ENCODE measurements at regions not wholly inside any gene's neighbourhood (a gene's known extent, or its start where the extent isn't known, plus 50 kb on each side); places are given as distances from the start of the nearest gene placed in this dataset.

DNA sequence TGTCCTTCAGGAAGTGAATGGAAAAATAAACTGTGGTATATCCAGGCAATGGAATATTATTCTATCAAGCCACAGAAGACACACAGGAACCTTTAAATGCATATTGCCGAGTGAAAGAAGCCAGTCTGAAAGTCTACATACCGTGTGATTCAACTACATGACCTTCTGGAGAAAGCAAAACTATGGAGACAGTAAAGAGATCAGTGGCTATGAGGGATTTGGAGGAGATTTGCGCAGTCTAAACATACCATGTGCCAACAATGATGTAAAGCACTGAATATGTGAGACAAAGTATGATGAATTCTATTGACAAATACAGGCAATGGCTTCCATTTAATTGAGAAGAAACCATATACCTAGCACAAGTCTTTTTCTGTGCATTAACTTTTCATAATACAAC is 518.3 kb upstream of the ZNF337 start:
- TF ChIP-seq, protein P1, sequence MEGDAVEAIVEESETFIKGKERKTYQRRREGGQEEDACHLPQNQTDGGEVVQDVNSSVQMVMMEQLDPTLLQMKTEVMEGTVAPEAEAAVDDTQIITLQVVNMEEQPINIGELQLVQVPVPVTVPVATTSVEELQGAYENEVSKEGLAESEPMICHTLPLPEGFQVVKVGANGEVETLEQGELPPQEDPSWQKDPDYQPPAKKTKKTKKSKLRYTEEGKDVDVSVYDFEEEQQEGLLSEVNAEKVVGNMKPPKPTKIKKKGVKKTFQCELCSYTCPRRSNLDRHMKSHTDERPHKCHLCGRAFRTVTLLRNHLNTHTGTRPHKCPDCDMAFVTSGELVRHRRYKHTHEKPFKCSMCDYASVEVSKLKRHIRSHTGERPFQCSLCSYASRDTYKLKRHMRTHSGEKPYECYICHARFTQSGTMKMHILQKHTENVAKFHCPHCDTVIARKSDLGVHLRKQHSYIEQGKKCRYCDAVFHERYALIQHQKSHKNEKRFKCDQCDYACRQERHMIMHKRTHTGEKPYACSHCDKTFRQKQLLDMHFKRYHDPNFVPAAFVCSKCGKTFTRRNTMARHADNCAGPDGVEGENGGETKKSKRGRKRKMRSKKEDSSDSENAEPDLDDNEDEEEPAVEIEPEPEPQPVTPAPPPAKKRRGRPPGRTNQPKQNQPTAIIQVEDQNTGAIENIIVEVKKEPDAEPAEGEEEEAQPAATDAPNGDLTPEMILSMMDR (IDR thresholded peaks at IDR 0.05; ENCODE audit: low read depth, low read length, poor library complexity, severe bottlenecking) = no peak
- no peak for TF ChIP-seq EZH2phosphoT487 (IDR thresholded peaks at IDR 0.05; ENCODE audit: borderline replicate concordance, low read length)
